GM19035 (cell line): ENCODE measurements at regions not wholly inside any gene's neighbourhood (a gene's known extent, or its start where the extent isn't known, plus 50 kb on each side); places are given as distances from the start of the nearest gene placed in this dataset.

ENCODE experiments used
- ATAC-seq: cut with Tn5 transposase; IDR thresholded peaks from one replicate; pipeline ENCODE4 v1.9.1; 2021; ENCODE audit not compliant: unreplicated experiment

GRCh38 chr16:16868727-16869126, 489.8 kb downstream of the NPIPA7 start:
- ATAC-seq = no peak

- no peak for ATAC-seq
These were observed 490.8 kb downstream of the NPIPA7 start for GRCh38 chr16:16869746-16870145.

DNA sequence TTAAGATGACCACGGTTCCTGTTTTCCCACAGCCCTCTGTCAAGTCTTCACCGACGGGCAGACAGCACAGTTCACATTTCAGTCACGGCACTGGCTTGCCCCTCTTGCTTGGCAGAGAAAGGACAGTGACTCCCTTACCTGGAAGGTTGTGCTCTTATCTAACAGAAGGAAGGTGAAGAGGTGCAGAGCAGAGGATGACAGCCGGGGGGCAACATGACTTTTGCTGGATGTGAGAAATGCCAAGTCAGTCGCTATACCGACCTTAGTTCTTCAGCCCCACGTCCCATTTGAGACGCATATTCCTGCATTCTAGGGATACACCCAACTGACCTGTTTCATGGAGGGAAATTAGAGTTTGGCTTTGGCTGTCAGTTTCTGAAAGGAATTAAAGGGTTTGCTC, 492.3 kb downstream of the NPIPA7 start:
- ATAC-seq = no peak

DNA sequence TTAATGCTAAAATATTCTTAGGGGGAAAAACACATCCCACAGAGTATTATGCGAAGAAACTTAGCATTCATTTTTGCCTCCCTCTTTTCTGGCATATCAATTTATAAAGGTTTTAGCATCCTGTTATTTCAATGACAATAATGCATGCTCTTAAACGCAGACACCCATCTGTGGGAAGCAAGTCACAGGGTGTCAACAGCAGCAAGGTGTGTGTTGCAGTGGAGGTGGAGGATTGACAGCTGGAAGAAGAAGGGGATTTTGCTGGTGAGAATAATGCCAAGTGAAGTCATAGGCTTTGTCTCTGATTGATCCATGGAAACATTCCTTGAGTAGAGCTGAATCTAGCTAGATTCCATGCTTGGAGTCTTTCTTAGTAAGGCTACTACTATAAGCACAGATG, 498.1 kb downstream of the NPIPA7 start:
- no peak for ATAC-seq

- ATAC-seq = no peak
These were observed 500.8 kb downstream of the NPIPA7 start for GRCh38 chr16:16879567-16880251.

DNA sequence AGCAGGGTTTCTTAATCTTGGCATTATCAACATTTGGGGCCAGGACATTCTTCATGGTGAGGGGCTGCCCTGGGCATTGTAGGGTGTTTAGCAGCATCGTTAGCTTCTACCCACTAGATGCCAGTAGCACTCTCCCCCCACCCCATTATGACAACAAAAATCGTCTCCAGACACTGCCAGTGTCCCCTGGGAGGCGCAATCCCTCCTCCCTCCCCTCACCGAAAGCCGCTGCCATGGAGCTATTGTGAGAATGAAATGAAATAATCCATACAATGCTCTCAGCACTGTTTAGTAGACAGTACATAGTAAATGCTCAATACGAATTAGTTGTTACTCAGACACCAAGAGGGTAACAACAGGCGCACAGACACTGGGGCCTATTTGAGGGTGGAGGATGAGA, 502.9 kb downstream of the NPIPA7 start:
- ATAC-seq = no peak

DNA sequence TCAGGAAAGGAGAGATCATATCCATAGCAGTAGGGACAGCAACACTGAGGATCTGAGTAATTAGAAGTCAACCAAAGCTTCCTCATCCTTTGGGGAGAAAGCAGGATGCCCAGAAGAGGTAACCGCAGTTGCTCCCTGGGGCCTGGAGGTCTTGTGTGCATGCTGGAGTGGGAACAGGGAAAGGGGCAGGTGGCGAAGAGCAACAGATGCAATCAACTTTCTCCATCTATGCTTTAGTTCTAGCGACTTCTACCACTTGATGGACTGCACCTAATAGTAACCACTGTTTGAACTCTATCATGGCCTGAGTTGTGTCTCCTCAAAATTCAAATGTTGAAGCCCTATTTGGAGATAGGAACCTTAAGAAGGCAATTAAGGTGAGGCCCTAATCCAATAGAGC, 503.8 kb downstream of the NPIPA7 start:
- no peak for ATAC-seq

DNA sequence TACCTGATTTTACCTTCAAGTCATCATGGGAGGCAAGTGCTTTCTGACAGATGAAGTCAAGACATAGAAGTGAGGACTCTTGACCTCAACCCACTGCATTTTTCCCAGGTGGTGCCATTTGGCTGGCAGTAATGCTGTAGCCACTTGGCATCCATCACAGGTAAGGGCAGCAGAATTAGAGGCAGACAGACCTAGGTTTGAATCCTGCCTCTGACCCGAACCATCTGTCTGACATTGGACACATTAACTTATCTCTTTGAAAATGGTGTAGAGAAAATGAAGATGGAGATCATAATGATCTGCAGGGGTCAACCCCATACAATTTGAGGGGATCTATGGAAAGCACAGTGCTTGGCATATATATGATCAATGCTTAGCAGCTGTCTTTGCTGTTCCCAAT, 505.5 kb downstream of the NPIPA7 start:
- no peak for ATAC-seq

DNA sequence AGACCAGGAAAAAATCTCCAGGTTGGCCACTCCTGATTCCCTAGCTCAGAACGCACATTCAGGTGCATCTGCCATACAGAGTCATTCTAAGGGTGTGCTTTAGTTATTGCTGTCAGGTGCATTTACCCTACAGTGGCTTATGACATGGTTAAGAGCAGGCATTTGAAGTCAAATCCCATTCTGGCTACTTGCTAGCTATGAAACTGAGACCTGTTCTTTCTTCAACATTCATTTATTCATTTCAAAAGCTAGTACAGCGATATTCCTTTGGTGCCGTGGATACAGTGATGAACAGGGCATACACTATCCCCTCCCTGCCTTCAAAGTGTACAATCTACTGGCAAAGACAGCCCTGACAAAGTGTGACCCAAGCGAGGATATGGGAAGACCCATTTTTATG, 508.3 kb downstream of the NPIPA7 start:
- ATAC-seq = no peak

DNA sequence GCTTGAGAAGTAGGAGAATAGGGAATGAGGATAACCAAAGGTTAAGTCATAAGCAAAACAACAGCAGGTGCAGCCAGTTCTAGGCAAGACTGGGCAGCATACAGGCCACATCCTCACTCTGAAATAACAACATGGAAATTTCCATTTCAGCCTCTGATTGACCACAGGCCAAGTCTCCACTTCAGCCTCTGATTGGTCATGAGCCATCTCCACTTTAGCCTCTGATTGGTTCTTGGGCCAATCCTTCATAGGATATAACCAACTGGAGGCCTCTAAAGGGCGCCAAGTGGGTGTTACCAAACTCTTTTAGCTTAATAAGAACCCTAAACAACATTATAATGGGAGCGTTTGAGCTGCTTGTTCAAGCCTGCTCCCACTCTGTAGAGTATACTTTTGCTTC, 512.0 kb downstream of the NPIPA7 start:
- no peak for ATAC-seq

DNA sequence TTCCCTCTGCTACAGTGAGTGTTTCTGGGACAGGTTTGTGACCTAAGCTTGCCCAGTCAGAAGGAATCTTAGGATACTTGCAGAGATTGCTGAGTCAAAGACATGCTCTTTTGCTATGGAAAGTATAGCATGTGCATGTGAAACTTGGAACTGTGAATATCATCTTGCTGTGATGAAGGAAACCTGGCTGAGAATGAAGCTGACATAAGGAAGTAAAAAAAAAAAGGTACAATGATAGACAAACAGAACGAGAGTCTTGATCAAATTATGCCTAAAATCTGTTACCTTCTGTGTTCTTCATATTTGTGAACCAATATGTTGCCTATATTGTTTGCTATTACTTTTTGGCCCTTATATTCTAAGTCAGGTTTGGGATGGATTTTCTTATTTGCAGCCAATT, 525.7 kb downstream of the NPIPA7 start:
- no peak for ATAC-seq

- no peak for ATAC-seq
These were observed 526.9 kb downstream of the NPIPA7 start for GRCh38 chr16:16905850-16906249.

DNA sequence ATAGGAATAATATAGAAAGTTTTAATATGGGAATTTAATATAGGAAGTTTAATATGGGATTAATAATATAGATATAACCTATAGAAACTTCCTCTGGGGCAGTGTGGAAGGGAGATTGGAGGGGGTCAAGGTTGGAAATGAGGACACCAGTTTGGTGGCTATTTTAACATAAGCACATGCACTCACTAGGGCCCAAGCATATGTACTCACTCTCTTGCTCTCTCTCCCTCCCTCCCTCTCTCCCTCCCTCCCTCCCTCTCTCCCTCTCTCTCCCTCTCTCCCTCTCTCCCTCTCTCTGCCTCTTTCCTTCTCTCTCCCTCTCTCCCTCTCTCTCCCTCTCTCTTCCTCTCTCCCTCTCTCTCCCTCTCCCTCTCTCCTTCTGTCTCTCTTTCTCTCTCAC, 528.1 kb downstream of the NPIPA7 start:
- no peak for ATAC-seq

DNA sequence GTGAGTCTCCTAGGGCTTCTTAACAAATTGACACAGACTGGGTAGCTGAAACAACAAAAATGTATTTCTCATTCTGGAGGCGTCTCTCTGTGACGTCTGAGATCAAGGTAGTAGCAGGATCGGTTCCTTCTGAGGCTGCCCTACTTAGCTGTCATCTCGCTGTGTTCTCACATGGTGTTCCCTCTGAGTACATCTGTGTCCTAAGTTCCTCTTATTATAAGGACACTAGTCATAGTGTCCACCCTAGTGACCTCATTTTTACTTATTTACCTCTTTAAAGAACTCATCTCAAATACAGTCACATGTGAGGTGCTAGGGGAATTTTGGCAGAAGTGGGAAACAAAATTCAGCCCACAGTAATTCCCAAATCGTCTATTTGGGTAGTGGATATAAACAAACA, 529.1 kb downstream of the NPIPA7 start:
- ATAC-seq = no peak

DNA sequence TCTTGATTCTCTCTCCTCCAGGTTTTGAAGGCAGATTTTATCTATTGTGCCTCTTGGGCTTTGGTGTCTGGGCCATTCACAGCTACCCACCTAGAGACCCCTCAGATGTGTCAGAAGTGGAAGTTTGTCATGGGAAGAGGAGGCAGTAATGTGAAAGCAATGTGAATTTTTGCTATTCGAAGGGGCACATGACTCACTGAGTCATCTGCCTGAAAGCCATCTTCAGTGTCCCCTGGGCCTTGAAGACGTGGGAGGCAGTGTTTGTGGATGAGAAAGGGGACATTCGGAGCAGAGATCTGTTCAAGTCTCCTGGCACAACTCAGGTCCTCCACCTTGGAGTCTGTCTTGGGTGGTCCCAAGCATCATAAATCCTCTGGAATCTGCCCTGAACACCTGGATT, 530.2 kb downstream of the NPIPA7 start:
- ATAC-seq = no peak

- ATAC-seq = no peak
These were observed 531.7 kb downstream of the NPIPA7 start for GRCh38 chr16:16910666-16911065.

GRCh38 chr16:16915771-16916170, 536.8 kb downstream of the NPIPA7 start:
- no peak for ATAC-seq

DNA sequence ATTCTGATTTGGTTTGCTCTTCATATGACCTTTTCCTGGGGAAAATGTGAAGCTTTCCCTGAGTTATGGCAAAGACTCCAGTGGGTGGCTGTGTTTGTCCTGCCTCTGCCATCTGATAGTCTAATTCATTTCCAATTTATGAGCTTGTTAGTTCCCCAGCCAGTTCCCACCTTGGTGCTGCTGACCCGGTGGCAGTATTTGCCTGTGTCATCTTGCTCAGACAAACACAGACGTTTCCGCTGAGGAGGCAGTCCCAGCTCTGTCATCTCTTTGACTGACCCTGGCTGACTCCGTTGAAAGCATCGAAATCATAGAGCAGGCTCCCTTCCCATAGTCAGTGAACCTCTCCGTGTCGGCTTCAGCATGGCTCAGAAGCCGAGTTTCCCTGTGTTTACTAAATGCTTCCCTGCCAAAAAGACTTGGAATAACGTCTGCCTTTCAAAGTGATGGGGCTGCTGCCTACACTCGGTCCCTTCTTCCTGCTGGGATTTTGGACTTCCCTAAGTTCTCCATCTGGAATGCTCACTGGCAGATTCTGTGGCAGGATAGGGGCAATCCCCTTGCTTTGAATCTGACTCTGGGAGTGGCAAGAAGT, 538.3 kb downstream of the NPIPA7 start:
- ATAC-seq = no peak

- ATAC-seq = no peak
These were observed 544.5 kb downstream of the NPIPA7 start for GRCh38 chr16:16923479-16923878.

- no peak for ATAC-seq
These were observed 545.7 kb downstream of the NPIPA7 start for GRCh38 chr16:16924613-16925012.

DNA sequence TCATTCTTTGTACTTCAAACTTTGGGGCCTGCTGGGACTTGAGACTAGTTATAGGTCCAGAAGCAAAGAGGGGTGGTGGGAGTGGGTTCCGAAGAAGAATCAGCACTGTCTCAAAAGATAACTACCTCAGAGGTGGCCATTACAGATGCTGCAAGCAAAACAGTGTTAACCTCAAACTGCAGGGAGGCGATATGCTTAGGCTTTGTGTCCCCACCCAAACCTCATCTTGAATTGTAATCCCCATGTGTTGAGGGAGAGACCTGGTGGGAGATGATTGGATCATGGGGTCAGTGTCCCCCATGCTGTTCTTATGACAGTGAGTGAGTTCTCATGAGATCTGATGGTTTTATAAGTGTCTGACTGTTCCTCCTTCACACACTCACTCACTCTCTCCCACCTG, 545.3 kb downstream of the XYLT1 start:
- no peak for ATAC-seq

DNA sequence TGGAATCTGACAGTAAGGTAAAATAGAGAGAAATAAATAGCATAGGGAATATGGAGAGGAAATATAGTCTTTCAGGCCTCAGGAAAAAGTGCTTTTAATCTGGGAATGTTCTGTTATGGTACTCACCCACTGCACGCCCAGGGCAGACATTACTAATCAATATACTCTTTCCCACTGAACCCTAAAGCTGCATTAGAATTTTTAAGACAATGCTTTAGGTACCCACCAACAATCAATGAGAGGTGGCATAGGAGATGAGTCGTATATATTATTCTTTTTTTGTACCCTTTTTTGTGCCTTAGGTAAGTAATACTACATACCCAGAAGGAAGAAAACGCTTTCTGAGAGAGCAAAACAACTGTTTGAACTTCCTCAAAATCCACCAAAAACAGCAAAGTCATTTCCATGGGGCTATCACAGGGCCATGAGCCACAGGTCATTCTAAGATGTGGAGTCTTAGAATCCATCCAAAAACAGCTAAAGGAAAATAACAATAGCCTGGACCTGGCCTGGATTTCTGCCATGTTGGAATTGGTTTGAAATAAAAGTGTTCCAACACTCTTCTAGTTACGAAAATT, 542.1 kb downstream of the XYLT1 start:
- ATAC-seq = no peak
